ENCODE measurements at regions not wholly inside any gene's neighbourhood (a gene's known extent, or its start where the extent isn't known, plus 50 kb on each side); places are given as distances from the start of the nearest gene placed in this dataset.

DNA sequence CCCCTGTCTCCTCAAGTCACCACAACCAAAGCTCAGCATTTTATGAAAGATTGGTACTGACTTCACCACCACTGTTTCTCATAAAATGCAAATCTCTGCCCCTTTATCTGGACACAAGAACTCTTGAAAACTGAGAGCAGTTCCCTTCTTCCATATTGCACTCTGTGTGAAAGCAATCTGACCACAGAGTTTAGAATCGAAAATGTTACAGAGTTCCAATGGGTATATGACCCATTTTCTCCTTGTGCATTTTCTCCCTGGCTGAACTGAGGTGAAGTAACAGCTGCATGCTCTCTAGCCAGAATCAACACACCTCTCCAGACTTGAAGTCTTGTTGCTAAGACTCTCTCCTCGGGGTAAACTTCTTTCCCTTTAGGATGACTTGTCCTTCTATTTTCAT, 111.0 kb upstream of the PLCXD3 start:
- no peak for TF ChIP-seq SIN3A (IDR thresholded peaks at IDR 0.05; ENCODE audit: borderline replicate concordance, insufficient read depth, low read depth, low read length)
- TF ChIP-seq TCF7L2 (IDR thresholded peaks at IDR 0.05; ENCODE audit: low read depth, low read length): no peak
- TF ChIP-seq, protein P1, sequence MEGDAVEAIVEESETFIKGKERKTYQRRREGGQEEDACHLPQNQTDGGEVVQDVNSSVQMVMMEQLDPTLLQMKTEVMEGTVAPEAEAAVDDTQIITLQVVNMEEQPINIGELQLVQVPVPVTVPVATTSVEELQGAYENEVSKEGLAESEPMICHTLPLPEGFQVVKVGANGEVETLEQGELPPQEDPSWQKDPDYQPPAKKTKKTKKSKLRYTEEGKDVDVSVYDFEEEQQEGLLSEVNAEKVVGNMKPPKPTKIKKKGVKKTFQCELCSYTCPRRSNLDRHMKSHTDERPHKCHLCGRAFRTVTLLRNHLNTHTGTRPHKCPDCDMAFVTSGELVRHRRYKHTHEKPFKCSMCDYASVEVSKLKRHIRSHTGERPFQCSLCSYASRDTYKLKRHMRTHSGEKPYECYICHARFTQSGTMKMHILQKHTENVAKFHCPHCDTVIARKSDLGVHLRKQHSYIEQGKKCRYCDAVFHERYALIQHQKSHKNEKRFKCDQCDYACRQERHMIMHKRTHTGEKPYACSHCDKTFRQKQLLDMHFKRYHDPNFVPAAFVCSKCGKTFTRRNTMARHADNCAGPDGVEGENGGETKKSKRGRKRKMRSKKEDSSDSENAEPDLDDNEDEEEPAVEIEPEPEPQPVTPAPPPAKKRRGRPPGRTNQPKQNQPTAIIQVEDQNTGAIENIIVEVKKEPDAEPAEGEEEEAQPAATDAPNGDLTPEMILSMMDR (IDR thresholded peaks at IDR 0.05): no peak
- no peak for TF ChIP-seq POLR2AphosphoS5 (IDR thresholded peaks at IDR 0.05; ENCODE audit: low read depth, low read length)
- TF ChIP-seq, protein P2, sequence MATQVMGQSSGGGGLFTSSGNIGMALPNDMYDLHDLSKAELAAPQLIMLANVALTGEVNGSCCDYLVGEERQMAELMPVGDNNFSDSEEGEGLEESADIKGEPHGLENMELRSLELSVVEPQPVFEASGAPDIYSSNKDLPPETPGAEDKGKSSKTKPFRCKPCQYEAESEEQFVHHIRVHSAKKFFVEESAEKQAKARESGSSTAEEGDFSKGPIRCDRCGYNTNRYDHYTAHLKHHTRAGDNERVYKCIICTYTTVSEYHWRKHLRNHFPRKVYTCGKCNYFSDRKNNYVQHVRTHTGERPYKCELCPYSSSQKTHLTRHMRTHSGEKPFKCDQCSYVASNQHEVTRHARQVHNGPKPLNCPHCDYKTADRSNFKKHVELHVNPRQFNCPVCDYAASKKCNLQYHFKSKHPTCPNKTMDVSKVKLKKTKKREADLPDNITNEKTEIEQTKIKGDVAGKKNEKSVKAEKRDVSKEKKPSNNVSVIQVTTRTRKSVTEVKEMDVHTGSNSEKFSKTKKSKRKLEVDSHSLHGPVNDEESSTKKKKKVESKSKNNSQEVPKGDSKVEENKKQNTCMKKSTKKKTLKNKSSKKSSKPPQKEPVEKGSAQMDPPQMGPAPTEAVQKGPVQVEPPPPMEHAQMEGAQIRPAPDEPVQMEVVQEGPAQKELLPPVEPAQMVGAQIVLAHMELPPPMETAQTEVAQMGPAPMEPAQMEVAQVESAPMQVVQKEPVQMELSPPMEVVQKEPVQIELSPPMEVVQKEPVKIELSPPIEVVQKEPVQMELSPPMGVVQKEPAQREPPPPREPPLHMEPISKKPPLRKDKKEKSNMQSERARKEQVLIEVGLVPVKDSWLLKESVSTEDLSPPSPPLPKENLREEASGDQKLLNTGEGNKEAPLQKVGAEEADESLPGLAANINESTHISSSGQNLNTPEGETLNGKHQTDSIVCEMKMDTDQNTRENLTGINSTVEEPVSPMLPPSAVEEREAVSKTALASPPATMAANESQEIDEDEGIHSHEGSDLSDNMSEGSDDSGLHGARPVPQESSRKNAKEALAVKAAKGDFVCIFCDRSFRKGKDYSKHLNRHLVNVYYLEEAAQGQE (IDR thresholded peaks at IDR 0.05; ENCODE audit: insufficient read depth in 1 of 2, low read depth in 2 of 2, low read length in 1 of 2): no peak
- no peaks in the 10 kb centered on the region for H3K36me3 ChIP-seq (ENCODE audit: control insufficient read depth, insufficient read depth, low read length)
- ChIA-PET POLR2A (no interaction called here), CTCF (no interaction called here)
- H3K4me3 ChIP-seq (ENCODE audit: low read depth in 2 of 2, low read length in 2 of 2): no peak overlapping the region
- no peak overlapping the region for H3K27ac ChIP-seq (ENCODE audit: low read length)
- H3K4me1 ChIP-seq (ENCODE audit: control insufficient read depth, insufficient read depth, low read length): no peaks in the 10 kb centered on the region
- in situ Hi-C loops (cut with HindIII; ENCODE audit: low pct_unique_long_range_greater_than_20kb, low sequenced_read_pairs): no loop called here
- no peaks in the 10 kb centered on the region for H3K27me3 ChIP-seq (ENCODE audit: control insufficient read depth, insufficient read depth, low read length)
- ATAC-seq: no peak
- no peak for DNase-seq (ENCODE audit: low read depth, low spot score)
- no peaks in the 10 kb centered on the region for H3K9me3 ChIP-seq (ENCODE audit: control insufficient read depth, insufficient read depth, low read depth, low read length)
- no TSS peak for BruUV-seq (replicated peaks)
- intact Hi-C loops (cut with micrococcal nuclease; ENCODE audit: unreplicated experiment): no loop called here

DNA sequence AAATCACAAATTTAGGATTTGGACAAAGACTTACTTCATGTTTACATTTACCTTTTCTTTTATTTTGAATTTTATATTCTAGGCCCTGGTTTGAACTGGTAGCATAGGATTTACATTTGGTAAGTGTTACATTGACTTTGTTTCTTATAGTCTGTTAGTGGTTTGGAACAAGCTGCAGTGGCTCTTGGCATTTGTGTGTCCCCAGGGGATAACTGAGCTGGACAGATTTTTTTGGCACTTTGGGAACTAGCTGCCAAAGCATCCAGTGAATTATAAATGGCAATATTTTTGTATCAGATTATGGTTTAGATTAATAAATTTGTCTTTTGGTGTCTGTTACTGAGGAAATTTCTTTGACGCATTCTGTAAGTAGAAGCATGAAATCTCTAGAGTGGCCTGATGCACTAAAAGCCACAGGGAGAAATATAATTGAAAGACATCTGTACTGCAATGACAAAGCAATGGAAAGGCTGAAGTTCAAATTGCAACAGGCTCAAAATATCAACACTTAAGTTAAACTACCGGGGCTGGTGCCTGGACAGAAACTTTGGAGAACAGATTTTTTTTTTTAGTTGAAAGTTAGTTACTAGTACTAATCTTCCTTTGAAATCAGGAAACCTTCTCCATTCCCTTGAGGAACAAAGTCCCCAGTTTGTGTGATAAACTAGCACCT, 107.6 kb upstream of the PLCXD3 start:
- no peaks in the 10 kb centered on the region for H3K4me1 ChIP-seq (ENCODE audit: control insufficient read depth, insufficient read depth, low read length)
- H3K9me3 ChIP-seq (ENCODE audit: control insufficient read depth, insufficient read depth, low read depth, low read length): no peaks in the 10 kb centered on the region
- POLR2A ChIA-PET: no interaction called here
- CTCF ChIA-PET: interaction anchor here (0.6 kb wide), 1 partner anchor 220 kb away, joined by 7 read pairs; no protein-coding TSS in a partner anchor
- in situ Hi-C loops (cut with HindIII; ENCODE audit: low pct_unique_long_range_greater_than_20kb, low sequenced_read_pairs) (no loop called here), intact Hi-C loops (cut with micrococcal nuclease; ENCODE audit: unreplicated experiment) (no loop called here)
- TF ChIP-seq SIN3A (IDR thresholded peaks at IDR 0.05; ENCODE audit: borderline replicate concordance, insufficient read depth, low read depth, low read length): no peak
- no peaks in the 10 kb centered on the region for H3K27me3 ChIP-seq (ENCODE audit: control insufficient read depth, insufficient read depth, low read length)
- H3K27ac ChIP-seq (ENCODE audit: low read length): no peak overlapping the region
- ATAC-seq (no peak), DNase-seq (ENCODE audit: low read depth, low spot score) (no peak)
- no peak overlapping the region for H3K4me3 ChIP-seq (ENCODE audit: low read depth in 2 of 2, low read length in 2 of 2)
- H3K36me3 ChIP-seq (ENCODE audit: control insufficient read depth, insufficient read depth, low read length): no peaks in the 10 kb centered on the region
- BruUV-seq (replicated peaks): no TSS peak

DNA sequence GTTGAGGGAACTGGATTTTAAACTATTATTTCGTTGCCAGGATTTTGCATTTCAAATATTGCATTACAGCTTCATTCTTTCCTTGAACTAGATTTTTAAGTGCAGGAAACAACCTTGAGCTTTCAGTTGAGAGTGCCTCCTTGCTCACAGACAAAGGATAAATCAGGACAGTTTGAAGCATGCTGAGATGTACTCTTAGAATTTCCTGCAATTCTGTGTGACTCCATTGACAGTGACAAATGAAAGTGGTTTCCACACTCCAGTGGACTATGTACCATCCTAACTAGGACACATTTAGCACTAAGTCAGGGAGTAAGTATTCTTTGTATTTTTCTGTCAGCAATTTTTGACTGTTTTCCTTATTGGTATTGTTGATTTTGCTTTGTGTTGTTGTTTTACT, 100.0 kb upstream of the PLCXD3 start:
- CTCF ChIA-PET: no interaction called here

More for the DNA sequence above, 100.0 kb upstream of the PLCXD3 start:
- TF ChIP-seq SIN3A (IDR thresholded peaks at IDR 0.05; ENCODE audit: borderline replicate concordance, insufficient read depth, low read depth, low read length) (no peak), TCF7L2 (IDR thresholded peaks at IDR 0.05; ENCODE audit: low read depth, low read length) (no peak), POLR2AphosphoS5 (IDR thresholded peaks at IDR 0.05; ENCODE audit: low read depth, low read length) (no peak)
- TF ChIP-seq, protein P2 (IDR thresholded peaks at IDR 0.05; ENCODE audit: insufficient read depth in 1 of 2, low read depth in 2 of 2, low read length in 1 of 2): no peak
- TF ChIP-seq, protein P1 (IDR thresholded peaks at IDR 0.05): no peak
- BruUV-seq (replicated peaks): no TSS peak
- ATAC-seq (no peak), DNase-seq (ENCODE audit: low read depth, low spot score) (no peak)
- no peaks in the 10 kb centered on the region for H3K9me3 ChIP-seq (ENCODE audit: control insufficient read depth, insufficient read depth, low read depth, low read length)
- in situ Hi-C loops (cut with HindIII; ENCODE audit: low pct_unique_long_range_greater_than_20kb, low sequenced_read_pairs) (no loop called here), intact Hi-C loops (cut with micrococcal nuclease; ENCODE audit: unreplicated experiment) (no loop called here)
- no peaks in the 10 kb centered on the region for H3K4me1 ChIP-seq (ENCODE audit: control insufficient read depth, insufficient read depth, low read length)
- no peak overlapping the region for H3K27ac ChIP-seq (ENCODE audit: low read length)
- H3K27me3 ChIP-seq (ENCODE audit: control insufficient read depth, insufficient read depth, low read length): no peaks in the 10 kb centered on the region
- POLR2A ChIA-PET: no interaction called here
- no peaks in the 10 kb centered on the region for H3K36me3 ChIP-seq (ENCODE audit: control insufficient read depth, insufficient read depth, low read length)
- H3K4me3 ChIP-seq (ENCODE audit: low read depth in 2 of 2, low read length in 2 of 2): no peak overlapping the region
